HEK293 (cell line): ENCODE measurements at regions not wholly inside any gene's neighbourhood (a gene's known extent, or its start where the extent isn't known, plus 50 kb on each side); places are given as distances from the start of the nearest gene placed in this dataset.
"Not testable (repeated sequence)": the region's sequence is repeated elsewhere in the genome, so short reads cannot be mapped to it uniquely, and the experiment has no call there.

Experiments used
- CTCF ChIA-PET: fragments of 350-600 bp; formaldehyde crosslinking; extraction: SDS; loops from one replicate; lab custom pipeline; 2021; ENCODE audit warnings: antibody characterized with exemption; lab: Yijun Ruan, JAX
- POLR2A ChIA-PET: fragments of 300-600 bp; formaldehyde crosslinking; extraction: SDS; loops from one replicate; lab custom pipeline; 2020; ENCODE audit warnings: antibody characterized with exemption, inconsistent platforms; lab: Yijun Ruan, JAX
- H3K27ac ChIP-seq: fragments of 200-500 bp; sonication (Bioruptor generic); 2 replicates; pipeline ENCODE4 v1.5.1; 2014; ENCODE audit warnings: low read depth, low read length, control low read depth, inconsistent platforms; ENCODE audit errors: extremely low read depth
- H3K36me3 ChIP-seq, 2 experiments: fragments of 200-500 bp in 1 of 2; sonication (Bioruptor generic) in 1 of 2; 1 replicate in 1 of 2; 2 replicates in 1 of 2; pipeline ENCODE4 v1.5.1; 2014 to 2017; ENCODE audit warnings: inconsistent platforms in 2 of 2, low read length in 2 of 2; ENCODE audit not compliant: control insufficient read depth in 2 of 2, insufficient read depth in 1 of 2
- H3K4me1 ChIP-seq: fragments of 200-500 bp; sonication (Bioruptor generic); 2 replicates; pipeline ENCODE4 v1.5.1; 2014; ENCODE audit warnings: mild to moderate bottlenecking, low read length, inconsistent platforms; ENCODE audit not compliant: control insufficient read depth, insufficient read depth
- H3K4me3 ChIP-seq: 2 replicates; pipeline ENCODE4 v1.5.1; 2011; ENCODE audit warnings: low read depth, mild to moderate bottlenecking, control low read depth, low read length, moderate library complexity
- H3K9me3 ChIP-seq: fragments of 200-500 bp; sonication (Bioruptor generic); 2 replicates; pipeline ENCODE4 v1.5.1; 2014; ENCODE audit warnings: low read depth, low read length, inconsistent platforms; ENCODE audit not compliant: control insufficient read depth, insufficient read depth
- KLF10 ChIP-seq: fragments of 450-650 bp; IDR thresholded peaks from 2 replicates; pipeline ENCODE4 v1.5.1; 2018; ENCODE audit warnings: missing biosample characterization, mild to moderate bottlenecking, missing genetic modification characterization
- PRDM10 ChIP-seq: fragments of 450-650 bp; formaldehyde crosslinking; IDR thresholded peaks from 2 replicates; pipeline ENCODE4 v1.5.1; 2016; ENCODE audit warnings: missing biosample characterization, missing genetic modification characterization
- SP2 ChIP-seq: fragments of 450-650 bp; formaldehyde crosslinking; IDR thresholded peaks from 2 replicates; pipeline ENCODE4 v1.5.1; 2016; ENCODE audit warnings: missing biosample characterization, missing genetic modification characterization
- SP3 ChIP-seq: fragments of 450-650 bp; formaldehyde crosslinking; IDR thresholded peaks from 2 replicates; pipeline ENCODE4 v1.5.1; 2016; ENCODE audit warnings: missing biosample characterization, missing genetic modification characterization
- ZBTB8A ChIP-seq: fragments of 450-650 bp; formaldehyde crosslinking; IDR thresholded peaks from 2 replicates; pipeline ENCODE4 v1.5.1; 2016; ENCODE audit warnings: missing biosample characterization, missing genetic modification characterization
- ZFP69B ChIP-seq: fragments of 450-650 bp; formaldehyde crosslinking; IDR thresholded peaks from 2 replicates; pipeline ENCODE4 v1.5.1; 2016; ENCODE audit warnings: missing biosample characterization, missing genetic modification characterization
- ZNF146 ChIP-seq: fragments of 450-650 bp; formaldehyde crosslinking; IDR thresholded peaks from 2 replicates; pipeline ENCODE4 v1.5.1; 2016; ENCODE audit warnings: missing biosample characterization, missing genetic modification characterization
- ZNF174 ChIP-seq: fragments of 450-650 bp; formaldehyde crosslinking; IDR thresholded peaks from 2 replicates; pipeline ENCODE4 v1.5.0; 2017; ENCODE audit warnings: missing biosample characterization, mild to moderate bottlenecking, missing genetic modification characterization
- ZNF175 ChIP-seq: fragments of 450-650 bp; formaldehyde crosslinking; IDR thresholded peaks from 2 replicates; pipeline ENCODE4 v1.5.1; 2016; ENCODE audit warnings: missing biosample characterization, missing genetic modification characterization
- ZNF223 ChIP-seq: fragments of 450-650 bp; formaldehyde crosslinking; IDR thresholded peaks from 2 replicates; pipeline ENCODE4 v1.5.1; 2016; ENCODE audit warnings: missing biosample characterization, missing genetic modification characterization
- ZNF24 ChIP-seq: fragments of 450-650 bp; formaldehyde crosslinking; IDR thresholded peaks from 2 replicates; pipeline ENCODE4 v1.5.1; 2016; ENCODE audit warnings: missing biosample characterization, missing genetic modification characterization
- ZNF280D ChIP-seq: fragments of 450-650 bp; formaldehyde crosslinking; IDR thresholded peaks from 2 replicates; pipeline ENCODE4 v1.5.1; 2016; ENCODE audit warnings: missing biosample characterization, missing genetic modification characterization
- ZNF488 ChIP-seq: fragments of 450-650 bp; formaldehyde crosslinking; IDR thresholded peaks from 2 replicates; pipeline ENCODE4 v1.5.1; 2016; ENCODE audit warnings: missing biosample characterization, missing genetic modification characterization
- ZNF501 ChIP-seq: fragments of 450-650 bp; formaldehyde crosslinking; IDR thresholded peaks from 2 replicates; pipeline ENCODE4 v1.5.1; 2016; ENCODE audit warnings: missing biosample characterization, missing genetic modification characterization
- ZNF621 ChIP-seq: fragments of 450-650 bp; formaldehyde crosslinking; IDR thresholded peaks from 2 replicates; pipeline ENCODE4 v1.5.1; 2017; ENCODE audit warnings: missing biosample characterization, missing genetic modification characterization
- ZNF664 ChIP-seq: fragments of 450-650 bp; formaldehyde crosslinking; IDR thresholded peaks from 2 replicates; pipeline ENCODE4 v1.5.1; 2016; ENCODE audit warnings: missing biosample characterization, missing genetic modification characterization
- ZNF701 ChIP-seq: fragments of 450-650 bp; formaldehyde crosslinking; IDR thresholded peaks from 2 replicates; pipeline ENCODE4 v1.5.1; 2016; ENCODE audit warnings: missing biosample characterization, missing genetic modification characterization
- ZNF830 ChIP-seq: fragments of 450-650 bp; IDR thresholded peaks from 2 replicates; pipeline ENCODE4 v1.5.0; 2018; ENCODE audit warnings: missing biosample characterization, missing genetic modification characterization, low read depth, mild to moderate bottlenecking, moderate library complexity
- ZNF843 ChIP-seq: fragments of 450-650 bp; formaldehyde crosslinking; IDR thresholded peaks from 2 replicates; pipeline ENCODE4 v1.5.1; 2016; ENCODE audit warnings: missing biosample characterization, missing genetic modification characterization

GRCh38 chr6:22368794-22369193 is 72.0 kb upstream of the PRL start (continued):
- no peak for TF ChIP-seq PRDM10 (tag by site-specific recombination)
- no peak for TF ChIP-seq SP2 (tag by site-specific recombination)

- ChIA-PET POLR2A (no interaction called here), CTCF (no interaction called here)
Measured at GRCh38 chr6:22372922-22373321, 76.1 kb upstream of the PRL start.

GRCh38 chr6:22374950-22375349 is 78.1 kb upstream of the PRL start:
- H3K36me3 ChIP-seq, H3K27ac ChIP-seq, H3K4me3 ChIP-seq, CTCF ChIA-PET, POLR2A ChIA-PET, H3K4me1 ChIP-seq, H3K9me3 ChIP-seq: not testable (repeated sequence)

More at GRCh38 chr6:22372922-22373321, 76.1 kb upstream of the PRL start:
- no peaks in the 10 kb centered on the region for H3K9me3 ChIP-seq
- H3K27ac ChIP-seq = no peak overlapping the region
- TF ChIP-seq ZNF223 (tag by site-specific recombination) = no peak
- no peak for TF ChIP-seq KLF10 (tag by site-specific recombination)
- no peak for TF ChIP-seq ZNF24
- no peak for TF ChIP-seq ZNF174 (tag by site-specific recombination)
- TF ChIP-seq ZBTB8A (tag by site-specific recombination) = no peak
- TF ChIP-seq ZFP69B (tag by site-specific recombination) = no peak
- TF ChIP-seq ZNF488 = no peak
- no peak for TF ChIP-seq ZNF701
- no peak for TF ChIP-seq ZNF843 (tag by site-specific recombination)
- TF ChIP-seq ZNF830 (tag by site-specific recombination) = no peak
- no peak for TF ChIP-seq ZNF664 (tag by site-specific recombination)
- no peak for TF ChIP-seq ZNF501 (tag by site-specific recombination)
- no peak for TF ChIP-seq SP3 (tag by site-specific recombination)
- no peak for TF ChIP-seq ZNF175 (tag by site-specific recombination)
- no peak for TF ChIP-seq ZNF621 (tag by site-specific recombination)
- H3K36me3 ChIP-seq = no peaks in the 10 kb centered on the region
- no peak overlapping the region for H3K4me3 ChIP-seq
- H3K4me1 ChIP-seq = no peaks in the 10 kb centered on the region

- TF ChIP-seq ZNF280D = peak; percentile 76; the same call in 1 of the 2 replicates
- peak; percentile 77 for TF ChIP-seq ZNF146 (tag by site-specific recombination)
- H3K9me3 ChIP-seq, H3K27ac ChIP-seq, H3K36me3 ChIP-seq, POLR2A ChIA-PET, H3K4me1 ChIP-seq, H3K4me3 ChIP-seq: not testable (repeated sequence)
- CTCF ChIA-PET = interaction anchor here (0.6 kb wide), 1 partner anchor 410 kb away, joined by 3 read pairs; no protein-coding TSS in a partner anchor
Measured at GRCh38 chr6:22376293-22376692, 79.5 kb upstream of the PRL start.

GRCh38 chr6:22378536-22378935 is 81.7 kb upstream of the PRL start:
- CTCF ChIA-PET, H3K4me1 ChIP-seq, H3K9me3 ChIP-seq, H3K36me3 ChIP-seq, POLR2A ChIA-PET, H3K27ac ChIP-seq, H3K4me3 ChIP-seq: not testable (repeated sequence)
